ENCODE measurements at regions not wholly inside any gene's neighbourhood (a gene's known extent, or its start where the extent isn't known, plus 50 kb on each side); places are given as distances from the start of the nearest gene placed in this dataset.

- DNase-seq (ENCODE audit: low read depth in 4 of 4, low spot score in 1 of 4): no peak
These were observed 118.5 kb upstream of the MAP1B start for GRCh38 chr5:71988808-71989207.

GRCh38 chr5:71993600-71993999 lies 113.7 kb upstream of the MAP1B start:
- no peak for DNase-seq (ENCODE audit: low read depth in 4 of 4, low spot score in 1 of 4)

GRCh38 chr5:71996789-71997188 lies 110.5 kb upstream of the MAP1B start:
- no peak for DNase-seq (ENCODE audit: low read depth in 4 of 4, low spot score in 1 of 4)

GRCh38 chr5:71998746-71999145 lies 108.5 kb upstream of the MAP1B start:
- no peak for DNase-seq (ENCODE audit: low read depth in 4 of 4, low spot score in 1 of 4)

- DNase-seq (ENCODE audit: low read depth in 4 of 4, low spot score in 1 of 4): no peak
These were observed 106.6 kb upstream of the MAP1B start for GRCh38 chr5:72000707-72001106.

- DNase-seq (ENCODE audit: low read depth in 4 of 4, low spot score in 1 of 4): no peak
These were observed 101.6 kb upstream of the MAP1B start for GRCh38 chr5:72005671-72006070.

- no peak for DNase-seq (ENCODE audit: low read depth in 4 of 4, low spot score in 1 of 4)
These were observed 100.9 kb upstream of the MAP1B start for GRCh38 chr5:72006361-72006760.

GRCh38 chr5:72007336-72008111 lies 99.8 kb upstream of the MAP1B start:
- DNase-seq (ENCODE audit: low read depth in 4 of 4, low spot score in 1 of 4): no peak

- no peak for DNase-seq (ENCODE audit: low read depth in 4 of 4, low spot score in 1 of 4)
These were observed 98.0 kb upstream of the MAP1B start for GRCh38 chr5:72009280-72009679.

- no peak for DNase-seq (ENCODE audit: low read depth in 4 of 4, low spot score in 1 of 4)
These were observed 96.8 kb upstream of the MAP1B start for GRCh38 chr5:72010430-72010829.

GRCh38 chr5:72012906-72013305 lies 94.4 kb upstream of the MAP1B start:
- no peak for DNase-seq (ENCODE audit: low read depth in 4 of 4, low spot score in 1 of 4)

- DNase-seq (ENCODE audit: low read depth in 4 of 4, low spot score in 1 of 4): no peak
These were observed 93.3 kb upstream of the MAP1B start for GRCh38 chr5:72013766-72014624.

- DNase-seq (ENCODE audit: low read depth in 4 of 4, low spot score in 1 of 4): no peak
These were observed 92.1 kb upstream of the MAP1B start for GRCh38 chr5:72015103-72015548.

GRCh38 chr5:72018143-72018803 lies 89.0 kb upstream of the MAP1B start:
- peak; percentile 39 to 51 (median 48) for DNase-seq (ENCODE audit: low read depth in 4 of 4, low spot score in 1 of 4)

- no peak for DNase-seq (ENCODE audit: low read depth in 4 of 4, low spot score in 1 of 4)
These were observed 86.9 kb upstream of the MAP1B start for GRCh38 chr5:72020161-72020983.

GRCh38 chr5:72021651-72022357 lies 85.5 kb upstream of the MAP1B start:
- DNase-seq (ENCODE audit: low read depth in 4 of 4, low spot score in 1 of 4): no peak

GRCh38 chr5:72028382-72028781 lies 78.9 kb upstream of the MAP1B start:
- DNase-seq (ENCODE audit: low read depth in 4 of 4, low spot score in 1 of 4): no peak

- DNase-seq (ENCODE audit: low read depth in 4 of 4, low spot score in 1 of 4): no peak
These were observed 77.0 kb upstream of the MAP1B start for GRCh38 chr5:72030237-72030636.

- DNase-seq (ENCODE audit: low read depth in 4 of 4, low spot score in 1 of 4): no peak
These were observed 74.5 kb upstream of the MAP1B start for GRCh38 chr5:72032788-72033187.

- DNase-seq (ENCODE audit: low read depth in 4 of 4, low spot score in 1 of 4): no peak
These were observed 72.5 kb upstream of the MAP1B start for GRCh38 chr5:72034770-72035169.
